OCI-LY1 (cell line): ENCODE measurements at regions not wholly inside any gene's neighbourhood (a gene's known extent, or its start where the extent isn't known, plus 50 kb on each side); places are given as distances from the start of the nearest gene placed in this dataset.

Experiments used
- EZH2 ChIP-seq: fragments of 200-600 bp; sonication (generic), shearing (Covaris generic); IDR thresholded peaks from 2 replicates; pipeline ENCODE4 v1.8.0; 2017; ENCODE audit warnings: borderline replicate concordance, mixed run types, mild to moderate bottlenecking, antibody characterized with exemption, low read length, moderate library complexity, mixed read lengths
- TF ChIP-seq, protein P1 (sequence below): fragments of 200-600 bp; sonication (generic), shearing (Covaris generic); IDR thresholded peaks from 2 replicates; pipeline ENCODE4 v1.5.1; 2017; ENCODE audit warnings: mild to moderate bottlenecking, antibody characterized with exemption, low read length, moderate library complexity, mixed read lengths

DNA sequence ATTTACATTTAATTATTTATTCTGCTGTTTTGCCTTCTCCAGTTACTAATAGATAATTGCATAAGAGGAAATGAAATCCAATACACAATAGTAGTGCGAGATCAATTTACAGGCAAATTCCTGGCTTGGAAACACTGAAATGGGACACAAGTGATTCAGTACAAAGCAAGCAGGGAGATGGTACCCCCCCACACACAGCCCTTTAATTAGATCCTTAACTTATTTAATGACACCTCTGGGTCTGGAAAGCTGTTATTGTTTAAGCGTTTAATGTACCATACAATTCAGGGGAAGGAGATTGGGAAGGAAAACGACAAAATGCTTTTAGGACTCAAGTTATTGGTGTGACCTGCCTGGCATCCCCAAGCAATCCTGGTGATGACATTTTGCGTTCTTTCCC, 318.2 kb downstream of the NPIPA8 start:
- TF ChIP-seq, protein P1, sequence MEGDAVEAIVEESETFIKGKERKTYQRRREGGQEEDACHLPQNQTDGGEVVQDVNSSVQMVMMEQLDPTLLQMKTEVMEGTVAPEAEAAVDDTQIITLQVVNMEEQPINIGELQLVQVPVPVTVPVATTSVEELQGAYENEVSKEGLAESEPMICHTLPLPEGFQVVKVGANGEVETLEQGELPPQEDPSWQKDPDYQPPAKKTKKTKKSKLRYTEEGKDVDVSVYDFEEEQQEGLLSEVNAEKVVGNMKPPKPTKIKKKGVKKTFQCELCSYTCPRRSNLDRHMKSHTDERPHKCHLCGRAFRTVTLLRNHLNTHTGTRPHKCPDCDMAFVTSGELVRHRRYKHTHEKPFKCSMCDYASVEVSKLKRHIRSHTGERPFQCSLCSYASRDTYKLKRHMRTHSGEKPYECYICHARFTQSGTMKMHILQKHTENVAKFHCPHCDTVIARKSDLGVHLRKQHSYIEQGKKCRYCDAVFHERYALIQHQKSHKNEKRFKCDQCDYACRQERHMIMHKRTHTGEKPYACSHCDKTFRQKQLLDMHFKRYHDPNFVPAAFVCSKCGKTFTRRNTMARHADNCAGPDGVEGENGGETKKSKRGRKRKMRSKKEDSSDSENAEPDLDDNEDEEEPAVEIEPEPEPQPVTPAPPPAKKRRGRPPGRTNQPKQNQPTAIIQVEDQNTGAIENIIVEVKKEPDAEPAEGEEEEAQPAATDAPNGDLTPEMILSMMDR, result no peak
- no peak for TF ChIP-seq EZH2
